Astrocyte (in vitro differentiated cells and primary cell): ENCODE measurements at regions not wholly inside any gene's neighbourhood (a gene's known extent, or its start where the extent isn't known, plus 50 kb on each side); places are given as distances from the start of the nearest gene placed in this dataset.
A peak's percentile ranks its signal among the peaks of the same experiment; 100 is the strongest.

Experiments used
- DNase-seq: peaks from one replicate; pipeline ENCODE4 v3.0.0-alpha.2; 2010; ENCODE audit warnings: low read depth
- FAIRE-seq: peaks from 2 replicates; lab custom pipeline; 2011; peaks lifted over from hg19 to GRCh38; lab: Jason Lieb, UNC
- H2AFZ ChIP-seq: 2 replicates; pipeline ENCODE4 v1.6.0; 2012; ENCODE audit warnings: low read depth, low read length, inconsistent platforms
- H3K27ac ChIP-seq: 2 replicates; pipeline ENCODE4 v1.5.1; 2011; ENCODE audit warnings: low read depth, low read length, inconsistent platforms
- H3K27me3 ChIP-seq: 2 replicates; pipeline ENCODE4 v1.6.0; 2011; ENCODE audit warnings: low read length, inconsistent platforms; ENCODE audit not compliant: insufficient read depth
- H3K36me3 ChIP-seq: 2 replicates; pipeline ENCODE4 v1.5.1; 2011; ENCODE audit warnings: low read length, inconsistent platforms; ENCODE audit not compliant: insufficient read depth
- H3K4me1 ChIP-seq: 2 replicates; pipeline ENCODE4 v1.5.1; 2011; ENCODE audit warnings: low read length, inconsistent platforms; ENCODE audit not compliant: insufficient read depth
- H3K4me2 ChIP-seq: 2 replicates; pipeline ENCODE4 v1.6.0; 2012; ENCODE audit warnings: low read length, inconsistent platforms
- H3K4me3 ChIP-seq: 2 replicates; pipeline ENCODE4 v1.5.1; 2011; ENCODE audit warnings: low read depth, mild to moderate bottlenecking, low read length, inconsistent platforms; ENCODE audit not compliant: insufficient read depth
- H3K79me2 ChIP-seq: 2 replicates; pipeline ENCODE4 v1.6.0; 2012; ENCODE audit warnings: mild to moderate bottlenecking, low read length, inconsistent platforms; ENCODE audit not compliant: insufficient read depth
- H3K9ac ChIP-seq: 2 replicates; pipeline ENCODE4 v1.6.0; 2012; ENCODE audit warnings: mild to moderate bottlenecking, low read length, inconsistent platforms
- H3K9me3 ChIP-seq: 2 replicates; pipeline ENCODE4 v1.5.1; 2012; ENCODE audit warnings: low read depth, mild to moderate bottlenecking, low read length, inconsistent platforms; ENCODE audit not compliant: insufficient read depth
- H4K20me1 ChIP-seq: 2 replicates; pipeline ENCODE4 v1.6.0; 2012; ENCODE audit warnings: low read length, inconsistent platforms; ENCODE audit not compliant: insufficient read depth
- H3K27ac Mint-ChIP-seq: one replicate; pipeline ENCODE4 v1.8.0; 2021; ENCODE audit warnings: mild to moderate bottlenecking, mixed read lengths; ENCODE audit not compliant: unreplicated experiment
- H3K27me3 Mint-ChIP-seq: one replicate; pipeline ENCODE4 v1.8.0; 2021; ENCODE audit warnings: low read depth, mixed read lengths; ENCODE audit not compliant: unreplicated experiment
- H3K36me3 Mint-ChIP-seq: one replicate; pipeline ENCODE4 v1.8.0; 2021; ENCODE audit warnings: low read depth, mixed read lengths; ENCODE audit not compliant: unreplicated experiment
- H3K4me1 Mint-ChIP-seq: one replicate; pipeline ENCODE4 v1.8.0; 2021; ENCODE audit warnings: low read depth, mixed read lengths; ENCODE audit not compliant: unreplicated experiment
- H3K4me3 Mint-ChIP-seq: one replicate; pipeline ENCODE4 v1.8.0; 2021; ENCODE audit warnings: mild to moderate bottlenecking, moderate library complexity, mixed read lengths; ENCODE audit not compliant: unreplicated experiment
- H3K9me3 Mint-ChIP-seq: one replicate; pipeline ENCODE4 v1.8.0; 2021; ENCODE audit warnings: mild to moderate bottlenecking, mixed read lengths; ENCODE audit not compliant: unreplicated experiment
- EZH2 ChIP-seq: IDR thresholded peaks from 2 replicates; pipeline ENCODE4 v1.6.1; 2012; ENCODE audit warnings: mild to moderate bottlenecking, low read length, inconsistent platforms; ENCODE audit not compliant: insufficient read depth
- TF ChIP-seq, protein P1 (sequence below): IDR thresholded peaks from 2 replicates; pipeline ENCODE4 v1.5.1; 2011; ENCODE audit warnings: low read depth, mild to moderate bottlenecking, inconsistent platforms, low read length, moderate library complexity; ENCODE audit not compliant: insufficient read depth

GRCh38 chr4:24278693-24279092, 305.7 kb downstream of the DHX15 start:
- Mint-ChIP-seq H3K36me3 (peaks cover 4% of the 10 kb centered on the region), H3K4me3 (peak overlapping the region; percentile 56), H3K9me3 (peaks cover 7% of the 10 kb centered on the region), H3K27me3 (peaks cover 6% of the 10 kb centered on the region), H3K4me1 (peaks cover 17% of the 10 kb centered on the region), H3K27ac (peak overlapping the region; percentile 1)
- Histone ChIP-seq H3K4me1 (peaks cover 7% of the 10 kb centered on the region), H3K4me2 (peak overlapping the region; percentile 48), H3K4me3 (no peak overlapping the region), H4K20me1 (no peaks in the 10 kb centered on the region), H3K27me3 (no peaks in the 10 kb centered on the region), H3K9me3 (no peaks in the 10 kb centered on the region), H3K79me2 (no peaks in the 10 kb centered on the region), H2AFZ (no peak overlapping the region), H3K9ac (no peak overlapping the region), H3K36me3 (no peaks in the 10 kb centered on the region), H3K27ac (no peak overlapping the region)
- no peak for FAIRE-seq
- peak; percentile 65 for DNase-seq
- TF ChIP-seq, protein P1, sequence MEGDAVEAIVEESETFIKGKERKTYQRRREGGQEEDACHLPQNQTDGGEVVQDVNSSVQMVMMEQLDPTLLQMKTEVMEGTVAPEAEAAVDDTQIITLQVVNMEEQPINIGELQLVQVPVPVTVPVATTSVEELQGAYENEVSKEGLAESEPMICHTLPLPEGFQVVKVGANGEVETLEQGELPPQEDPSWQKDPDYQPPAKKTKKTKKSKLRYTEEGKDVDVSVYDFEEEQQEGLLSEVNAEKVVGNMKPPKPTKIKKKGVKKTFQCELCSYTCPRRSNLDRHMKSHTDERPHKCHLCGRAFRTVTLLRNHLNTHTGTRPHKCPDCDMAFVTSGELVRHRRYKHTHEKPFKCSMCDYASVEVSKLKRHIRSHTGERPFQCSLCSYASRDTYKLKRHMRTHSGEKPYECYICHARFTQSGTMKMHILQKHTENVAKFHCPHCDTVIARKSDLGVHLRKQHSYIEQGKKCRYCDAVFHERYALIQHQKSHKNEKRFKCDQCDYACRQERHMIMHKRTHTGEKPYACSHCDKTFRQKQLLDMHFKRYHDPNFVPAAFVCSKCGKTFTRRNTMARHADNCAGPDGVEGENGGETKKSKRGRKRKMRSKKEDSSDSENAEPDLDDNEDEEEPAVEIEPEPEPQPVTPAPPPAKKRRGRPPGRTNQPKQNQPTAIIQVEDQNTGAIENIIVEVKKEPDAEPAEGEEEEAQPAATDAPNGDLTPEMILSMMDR = no peak
- TF ChIP-seq EZH2 = no peak

DNA sequence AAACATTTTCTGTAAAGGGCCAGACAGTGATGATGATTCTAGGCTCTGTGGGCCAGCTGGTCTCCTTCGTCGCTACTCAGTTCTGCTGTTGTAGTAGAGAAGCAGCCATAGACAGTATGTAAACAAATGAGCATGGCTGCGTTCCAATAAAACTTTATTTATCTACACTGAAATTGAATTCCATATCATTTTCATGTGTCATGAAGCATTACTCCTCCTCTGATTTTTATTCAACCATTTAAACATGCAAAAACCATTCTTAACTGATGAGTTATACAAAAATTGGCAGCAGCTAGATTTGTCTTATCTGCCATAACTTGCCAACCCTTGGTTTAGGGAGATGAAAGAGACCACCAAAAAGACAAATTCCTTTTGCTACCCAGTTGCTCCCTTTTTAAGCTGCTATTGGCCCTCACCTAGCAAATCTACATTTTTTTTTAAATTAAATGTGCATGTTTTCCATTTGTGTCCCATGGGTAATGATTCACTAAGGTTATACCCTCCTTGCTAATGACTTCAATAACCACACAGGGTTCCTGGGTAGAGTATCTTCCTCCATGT, 309.9 kb downstream of the DHX15 start:
- FAIRE-seq = no peak
- Mint-ChIP-seq H3K4me1 (peaks cover 14% of the 10 kb centered on the region), H3K27ac (no peak overlapping the region), H3K9me3 (peaks cover 2% of the 10 kb centered on the region), H3K4me3 (no peak overlapping the region), H3K36me3 (no peaks in the 10 kb centered on the region), H3K27me3 (peaks cover 3% of the 10 kb centered on the region)
- Histone ChIP-seq H3K27ac (peak overlapping the region; percentile 30), H3K9me3 (no peaks in the 10 kb centered on the region), H3K4me1 (peaks cover 7% of the 10 kb centered on the region), H4K20me1 (no peaks in the 10 kb centered on the region), H3K4me3 (no peak overlapping the region), H2AFZ (peak overlapping the region; percentile 8), H3K27me3 (no peaks in the 10 kb centered on the region), H3K36me3 (no peaks in the 10 kb centered on the region), H3K4me2 (peak overlapping the region; percentile 39), H3K79me2 (no peaks in the 10 kb centered on the region), H3K9ac (no peak overlapping the region)
- TF ChIP-seq, protein P1 = no peak
- TF ChIP-seq EZH2 = no peak
- peak; percentile 90 for DNase-seq

- no peak for DNase-seq
- no peak overlapping the region for H2AFZ ChIP-seq
- H3K4me3 ChIP-seq = no peak overlapping the region
- peaks cover 3% of the 10 kb centered on the region for H3K27me3 Mint-ChIP-seq
- FAIRE-seq = no peak
- H4K20me1 ChIP-seq = no peaks in the 10 kb centered on the region
- H3K27ac ChIP-seq = no peak overlapping the region
- H3K9me3 Mint-ChIP-seq = peaks cover 2% of the 10 kb centered on the region
- peaks cover 4% of the 10 kb centered on the region for H3K4me1 Mint-ChIP-seq
- H3K4me1 ChIP-seq = peaks cover 5% of the 10 kb centered on the region
- H3K36me3 Mint-ChIP-seq = no peaks in the 10 kb centered on the region
- H3K4me2 ChIP-seq = no peak overlapping the region
- TF ChIP-seq, protein P1 = no peak
- H3K79me2 ChIP-seq = no peaks in the 10 kb centered on the region
- no peak overlapping the region for H3K9ac ChIP-seq
- no peaks in the 10 kb centered on the region for H3K9me3 ChIP-seq
- H3K4me3 Mint-ChIP-seq = no peak overlapping the region
- no peaks in the 10 kb centered on the region for H3K36me3 ChIP-seq
- H3K27ac Mint-ChIP-seq = no peak overlapping the region
- H3K27me3 ChIP-seq = no peaks in the 10 kb centered on the region
Observed at GRCh38 chr4:24273136-24273535, 311.2 kb downstream of the DHX15 start.
